Ovary (tissue), 3 donors: ENCODE measurements at regions not wholly inside any gene's neighbourhood (a gene's known extent, or its start where the extent isn't known, plus 50 kb on each side); places are given as distances from the start of the nearest gene placed in this dataset.

ENCODE experiments used
- CTCF ChIP-seq, 3 donors: fragments of 450-650 bp in 2 of 3; fragments of 200-600 bp in 1 of 3; IDR thresholded peaks; one replicate each; pipeline versions ENCODE4 v1.5.1 to v1.8.0; 2016 to 2022; ENCODE audit warnings: antibody characterized with exemption in 3 of 3, mild to moderate bottlenecking in 1 of 3
- EP300 ChIP-seq: sonication (generic); formaldehyde crosslinking; IDR thresholded peaks from one replicate; pipeline ENCODE4 v1.6.1; 2017; ENCODE audit warnings: antibody characterized with exemption
- POLR2A ChIP-seq: fragments of 450-650 bp; IDR thresholded peaks from one replicate; pipeline ENCODE4 v1.6.1; 2017; ENCODE audit warnings: antibody characterized with exemption, mild to moderate bottlenecking, moderate library complexity
- donor health status: DM: no; HTN: no; CAD: no.

DNA sequence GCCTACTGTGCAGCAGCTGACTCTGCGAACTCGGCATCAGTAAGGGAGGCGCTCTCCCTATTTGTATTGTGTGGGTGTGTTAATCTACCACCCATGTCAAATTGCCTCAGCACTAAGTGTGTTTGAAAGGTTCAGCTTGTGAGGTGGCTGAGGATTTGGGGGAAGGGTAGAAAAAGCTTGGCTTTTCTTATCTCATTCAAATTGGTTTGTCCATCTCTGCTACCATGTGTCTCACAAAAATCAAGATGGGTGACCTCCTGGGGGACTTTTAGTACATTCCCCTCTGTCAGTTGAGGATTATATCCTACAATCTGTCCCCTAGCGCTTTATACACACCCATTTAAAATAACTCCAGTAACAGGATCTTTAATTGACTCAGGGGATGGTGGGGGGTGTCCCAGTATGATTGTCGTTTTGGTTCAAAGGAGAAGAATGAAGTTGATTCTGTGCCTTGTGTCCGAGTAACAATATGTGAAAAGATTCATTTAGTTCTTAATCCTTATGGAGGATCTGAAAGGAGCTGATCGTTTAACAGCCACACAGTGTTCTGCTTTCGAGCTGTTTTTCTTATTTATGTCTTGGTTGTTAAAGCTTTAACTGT, 609.6 kb downstream of the PKHD1 start:
- no peak for TF ChIP-seq POLR2A
- no peak for TF ChIP-seq EP300
- TF ChIP-seq CTCF (IDR thresholded peaks at IDR 0.05): no peak
